A673 (cell line): ENCODE measurements at regions not wholly inside any gene's neighbourhood (a gene's known extent, or its start where the extent isn't known, plus 50 kb on each side); places are given as distances from the start of the nearest gene placed in this dataset.

Experiments used
- BruUV-seq: library from RNA; stranded (reverse); fragments of 400-500 nt; replicated peaks from 2 replicates; lab custom pipeline; 2021; lab: Mats Ljungman, UMichigan
- CTCF ChIA-PET: fragments of 300-600 bp; sonication (Branson Sonifier 250); formaldehyde crosslinking; loops from one replicate; lab custom pipeline; 2022; ENCODE audit warnings: antibody characterized with exemption; lab: Charles Lee
- POLR2A ChIA-PET: fragments of 300-600 bp; sonication (Branson Sonifier 250); formaldehyde crosslinking; loops from one replicate; lab custom pipeline; 2022; ENCODE audit warnings: antibody characterized with exemption; ENCODE audit not compliant: low non-redundant PET; lab: Charles Lee
- DNase-seq: peaks from one replicate; pipeline ENCODE4 v3.0.0-alpha.2; 2015; ENCODE audit warnings: low spot score
- H3K27ac ChIP-seq: fragments of 200-600 bp; sonication (generic); 2 replicates; pipeline ENCODE4 v1.5.1; 2016; ENCODE audit warnings: mixed run types, low read depth, mild to moderate bottlenecking, mixed read lengths, antibody characterized with exemption, low read length; ENCODE audit not compliant: poor library complexity, severe bottlenecking
- H3K27me3 ChIP-seq: fragments of 200-600 bp; sonication (generic); replicated peaks from 2 replicates; pipeline ENCODE4 v1.6.1; 2017; ENCODE audit warnings: mixed run types, low read depth, mild to moderate bottlenecking, mixed read lengths, antibody characterized with exemption, low read length; ENCODE audit not compliant: insufficient read depth, poor library complexity
- H3K36me3 ChIP-seq: fragments of 200-600 bp; sonication (generic); 2 replicates; pipeline ENCODE4 v1.6.1; 2016; ENCODE audit warnings: mixed run types, mild to moderate bottlenecking, mixed read lengths, antibody characterized with exemption, low read length; ENCODE audit not compliant: insufficient read depth, poor library complexity, severe bottlenecking
- H3K4me1 ChIP-seq: fragments of 200-600 bp; sonication (generic); 2 replicates; pipeline ENCODE4 v1.6.1; 2017; ENCODE audit warnings: mixed run types, mild to moderate bottlenecking, mixed read lengths, antibody characterized with exemption, low read length; ENCODE audit not compliant: insufficient read depth, poor library complexity, severe bottlenecking
- H3K4me3 ChIP-seq: fragments of 200-600 bp; sonication (generic); 2 replicates; pipeline ENCODE4 v1.5.1; 2016; ENCODE audit warnings: low read depth, mixed run types, mild to moderate bottlenecking, mixed read lengths, low read length; ENCODE audit not compliant: poor library complexity, severe bottlenecking
- H3K9me3 ChIP-seq: fragments of 200-600 bp; sonication (generic); 2 replicates; pipeline ENCODE4 v1.6.1; 2016; ENCODE audit warnings: mixed run types, low read depth, mild to moderate bottlenecking, mixed read lengths, antibody characterized with exemption, low read length; ENCODE audit not compliant: poor library complexity, severe bottlenecking
- EZH2 ChIP-seq: fragments of 200-600 bp; sonication (generic); IDR thresholded peaks from 2 replicates; pipeline ENCODE4 v1.6.1; 2017; ENCODE audit warnings: borderline replicate concordance, low read depth, mild to moderate bottlenecking, mixed read lengths, antibody characterized with exemption, low read length; ENCODE audit not compliant: poor library complexity, severe bottlenecking
- intact Hi-C: fragments of 100-400 bp; cut with micrococcal nuclease; formaldehyde crosslinking; loops from one replicate; pipeline ENCODE4 v1.10.0; 2022; ENCODE audit not compliant: unreplicated experiment
- TF ChIP-seq, protein P1 (sequence below): fragments of 300-800, 200-600 bp; sonication (generic); conservative IDR thresholded peaks from 2 replicates; pipeline ENCODE4 v1.5.1; 2017; ENCODE audit warnings: low read depth, mild to moderate bottlenecking, antibody characterized with exemption, low read length, moderate library complexity, mixed read lengths

DNA sequence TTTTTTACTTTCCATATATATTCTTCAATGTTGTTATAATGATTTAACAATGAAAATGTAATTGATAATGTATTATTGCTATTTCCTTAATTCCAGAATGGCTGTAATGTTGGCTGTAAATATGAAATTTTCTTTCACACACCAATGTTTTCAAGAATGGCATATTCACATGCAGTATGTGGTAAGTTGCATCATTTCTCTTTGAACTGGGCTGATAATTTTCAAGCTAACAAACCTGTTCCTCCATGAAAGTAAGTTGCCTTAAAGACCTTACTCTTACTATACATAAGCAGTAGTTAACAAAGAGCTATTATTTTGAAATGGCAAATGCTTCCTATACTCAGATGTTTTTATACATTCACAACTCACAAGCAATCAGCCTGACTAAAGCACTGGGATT lies 154.5 kb downstream of the TMEM168 start:
- intact Hi-C loops: no loop called here
- POLR2A ChIA-PET: no interaction called here
- BruUV-seq: no TSS peak
- DNase-seq: no peak
- TF ChIP-seq, protein P1, sequence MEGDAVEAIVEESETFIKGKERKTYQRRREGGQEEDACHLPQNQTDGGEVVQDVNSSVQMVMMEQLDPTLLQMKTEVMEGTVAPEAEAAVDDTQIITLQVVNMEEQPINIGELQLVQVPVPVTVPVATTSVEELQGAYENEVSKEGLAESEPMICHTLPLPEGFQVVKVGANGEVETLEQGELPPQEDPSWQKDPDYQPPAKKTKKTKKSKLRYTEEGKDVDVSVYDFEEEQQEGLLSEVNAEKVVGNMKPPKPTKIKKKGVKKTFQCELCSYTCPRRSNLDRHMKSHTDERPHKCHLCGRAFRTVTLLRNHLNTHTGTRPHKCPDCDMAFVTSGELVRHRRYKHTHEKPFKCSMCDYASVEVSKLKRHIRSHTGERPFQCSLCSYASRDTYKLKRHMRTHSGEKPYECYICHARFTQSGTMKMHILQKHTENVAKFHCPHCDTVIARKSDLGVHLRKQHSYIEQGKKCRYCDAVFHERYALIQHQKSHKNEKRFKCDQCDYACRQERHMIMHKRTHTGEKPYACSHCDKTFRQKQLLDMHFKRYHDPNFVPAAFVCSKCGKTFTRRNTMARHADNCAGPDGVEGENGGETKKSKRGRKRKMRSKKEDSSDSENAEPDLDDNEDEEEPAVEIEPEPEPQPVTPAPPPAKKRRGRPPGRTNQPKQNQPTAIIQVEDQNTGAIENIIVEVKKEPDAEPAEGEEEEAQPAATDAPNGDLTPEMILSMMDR: no peak
- no peak for TF ChIP-seq EZH2
- no peak overlapping the region for H3K4me3 ChIP-seq
- H3K27ac ChIP-seq: no peak overlapping the region
- H3K27me3 ChIP-seq: no peaks in the 10 kb centered on the region
- H3K36me3 ChIP-seq: no peaks in the 10 kb centered on the region
- H3K9me3 ChIP-seq: no peaks in the 10 kb centered on the region
- CTCF ChIA-PET: no interaction called here
- H3K4me1 ChIP-seq: no peaks in the 10 kb centered on the region

DNA sequence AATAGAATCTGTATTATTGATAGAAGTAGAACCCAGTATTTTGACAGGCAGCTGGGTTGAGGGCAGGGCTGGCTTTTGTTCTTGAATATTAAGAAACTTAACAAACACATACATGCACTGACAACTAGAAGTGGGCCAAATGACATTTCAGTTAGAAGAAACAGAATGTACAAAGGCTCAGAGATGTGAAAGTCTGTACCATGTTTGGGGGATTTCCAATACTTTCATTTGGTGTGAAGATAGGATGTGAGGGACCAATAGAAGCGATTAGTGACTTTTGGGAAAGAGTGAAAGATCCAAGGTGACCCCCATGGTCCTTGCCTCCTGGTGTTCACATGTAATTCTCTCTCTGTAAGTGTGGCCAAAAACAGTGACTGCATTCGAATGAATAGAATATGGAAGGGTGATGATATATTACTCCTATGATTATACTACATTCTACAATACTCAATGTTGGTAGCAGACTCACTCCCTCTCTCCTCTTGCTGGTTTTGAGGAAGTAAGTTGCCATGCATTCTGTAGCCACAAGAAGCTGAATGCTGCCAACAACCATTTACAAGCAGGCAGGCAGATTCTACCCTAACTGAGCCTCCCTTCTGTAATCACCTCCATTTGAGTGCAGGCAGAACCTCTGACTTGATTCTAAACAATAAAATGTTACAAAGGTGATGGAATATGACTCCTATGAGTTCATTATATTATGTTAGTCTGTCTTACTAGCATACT lies 151.4 kb downstream of the TMEM168 start:
- H3K4me1 ChIP-seq: no peaks in the 10 kb centered on the region
- no peaks in the 10 kb centered on the region for H3K36me3 ChIP-seq
- H3K4me3 ChIP-seq: no peak overlapping the region
- no peak overlapping the region for H3K27ac ChIP-seq
- ChIA-PET POLR2A (interaction anchor here (0.7 kb wide), 1 partner anchor 1057 kb away, joined by 3 read pairs; no protein-coding TSS in a partner anchor), CTCF (no interaction called here)
- no peak for DNase-seq
- no TSS peak for BruUV-seq
- H3K27me3 ChIP-seq: no peaks in the 10 kb centered on the region
- no peaks in the 10 kb centered on the region for H3K9me3 ChIP-seq
- intact Hi-C loops: no loop called here
- TF ChIP-seq, protein P1: no peak
- TF ChIP-seq EZH2: no peak

DNA sequence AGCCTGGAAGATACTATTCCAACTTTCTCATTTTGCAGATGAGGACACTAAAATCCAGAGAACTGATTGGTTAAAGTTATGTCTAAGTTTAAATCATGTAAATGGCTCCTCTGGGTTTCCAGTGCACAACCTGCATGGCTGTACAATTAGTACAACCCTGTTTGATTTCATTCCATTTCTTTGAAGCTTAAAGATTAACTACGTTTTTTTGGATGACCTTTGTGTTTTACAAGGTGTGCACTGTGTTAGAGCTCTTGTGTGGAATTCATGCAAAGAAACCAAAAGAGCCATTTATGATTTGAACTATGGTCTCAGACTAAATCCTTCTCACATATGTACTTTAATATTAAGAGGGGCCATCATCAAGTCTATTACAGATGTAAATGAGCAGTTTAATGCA lies 149.5 kb downstream of the TMEM168 start:
- no peak overlapping the region for H3K27ac ChIP-seq
- H3K27me3 ChIP-seq: no peaks in the 10 kb centered on the region
- POLR2A ChIA-PET: no interaction called here
- H3K4me3 ChIP-seq: no peak overlapping the region
- intact Hi-C loops: no loop called here
- CTCF ChIA-PET: no interaction called here
- H3K9me3 ChIP-seq: no peaks in the 10 kb centered on the region
- BruUV-seq: no TSS peak
- no peaks in the 10 kb centered on the region for H3K36me3 ChIP-seq
- DNase-seq: no peak
- no peaks in the 10 kb centered on the region for H3K4me1 ChIP-seq
- no peak for TF ChIP-seq EZH2
- TF ChIP-seq, protein P1: no peak
